Endothelial cell of umbilical vein (primary cell): ENCODE measurements at regions not wholly inside any gene's neighbourhood (a gene's known extent, or its start where the extent isn't known, plus 50 kb on each side); places are given as distances from the start of the nearest gene placed in this dataset.
"Not testable (repeated sequence)": the region's sequence is repeated elsewhere in the genome, so short reads cannot be mapped to it uniquely, and the experiment has no call there.

Source experiments
- CTCF ChIP-seq, 2 donors: IDR thresholded peaks; 1 replicate in 1 of 2; 2 replicates in 1 of 2; pipeline ENCODE4 v1.5.1; 2011; ENCODE audit warnings: low read length in 2 of 2, mild to moderate bottlenecking in 2 of 2, moderate library complexity in 2 of 2, control low read depth in 1 of 2, inconsistent platforms in 1 of 2, low read depth in 1 of 2; ENCODE audit not compliant: insufficient read depth in 1 of 2; ENCODE audit errors: extremely low read depth in 1 of 2
- EZH2 ChIP-seq: IDR thresholded peaks from 2 replicates; pipeline ENCODE4 v1.6.1; 2012; ENCODE audit warnings: borderline replicate concordance, low read depth, mild to moderate bottlenecking, moderate library complexity, low read length, inconsistent platforms; ENCODE audit not compliant: severe bottlenecking
- FOS ChIP-seq: IDR thresholded peaks from 2 replicates; pipeline ENCODE4 v1.6.1; 2011; ENCODE audit warnings: mild to moderate bottlenecking, low read length, moderate library complexity, borderline replicate concordance; ENCODE audit not compliant: insufficient read depth
- GATA2 ChIP-seq: IDR thresholded peaks from 2 replicates; pipeline ENCODE4 v1.7.0; 2011; ENCODE audit warnings: low read depth, mild to moderate bottlenecking, moderate library complexity, mixed read lengths, low read length; ENCODE audit not compliant: insufficient read length, insufficient read depth
- JUN ChIP-seq: IDR thresholded peaks from 2 replicates; pipeline ENCODE4 v1.6.1; 2011; ENCODE audit warnings: borderline replicate concordance, low read depth; ENCODE audit not compliant: insufficient read length, insufficient read depth
- MAX ChIP-seq: IDR thresholded peaks from 2 replicates; pipeline ENCODE4 v1.6.1; 2011; ENCODE audit not compliant: insufficient read depth, insufficient read length
- MYC ChIP-seq: IDR thresholded peaks from one replicate; pipeline ENCODE4 v1.6.1; 2011; ENCODE audit warnings: mild to moderate bottlenecking, low read depth, low read length
- POLR2A ChIP-seq: IDR thresholded peaks from 2 replicates; pipeline ENCODE4 v1.6.1; 2012; ENCODE audit warnings: low read depth, mild to moderate bottlenecking, control low read depth, low read length
- POLR2AphosphoS5 ChIP-seq: IDR thresholded peaks from 2 replicates; pipeline ENCODE4 v1.6.1; 2012; ENCODE audit warnings: low read depth, mild to moderate bottlenecking, control low read depth, low read length, moderate library complexity; ENCODE audit not compliant: insufficient read depth

DNA sequence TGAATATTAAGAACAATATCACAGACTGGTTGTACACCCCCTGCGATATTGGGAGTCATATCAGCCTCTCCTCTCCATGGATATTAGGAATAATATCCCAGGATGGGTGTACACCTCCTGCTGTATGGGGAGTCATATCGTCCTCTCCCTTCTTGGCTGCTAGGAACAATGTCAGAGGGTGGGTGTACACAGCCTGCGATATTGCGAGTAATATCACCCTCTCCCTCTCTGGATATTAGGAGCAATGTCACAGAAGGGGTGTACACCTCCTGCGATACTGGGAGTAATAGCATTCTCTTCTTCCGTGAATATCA lies 69.8 kb upstream of the HMX1 start:
- TF ChIP-seq EZH2; CTCF (IDR thresholded peaks at IDR 0.05; ENCODE audit: extremely low read depth in 1 of 2, insufficient read depth in 1 of 2, low read depth in 1 of 2, low read length in 2 of 2); POLR2AphosphoS5; MYC; POLR2A; MAX; FOS; JUN; GATA2: not testable (repeated sequence)
